IMR-90 (cell line): ENCODE measurements at regions not wholly inside any gene's neighbourhood (a gene's known extent, or its start where the extent isn't known, plus 50 kb on each side); places are given as distances from the start of the nearest gene placed in this dataset.

Experiments
- BHLHE40 ChIP-seq: fragments of 150-350 bp; IDR thresholded peaks from 2 replicates; pipeline ENCODE4 v1.6.1; 2016; ENCODE audit warnings: mild to moderate bottlenecking, low read depth, low read length
- CEBPB ChIP-seq: IDR thresholded peaks from 2 replicates; pipeline ENCODE4 v1.6.1; 2012; ENCODE audit warnings: low read depth, low read length, improper control_type of control experiment
- CTCF ChIP-seq: conservative IDR thresholded peaks from 2 replicates; pipeline ENCODE4 v1.5.1; 2012; ENCODE audit warnings: mild to moderate bottlenecking, low read depth, low read length, improper control_type of control experiment
- MAZ ChIP-seq: IDR thresholded peaks from 2 replicates; pipeline ENCODE4 v1.6.1; 2012; ENCODE audit warnings: low read depth, mild to moderate bottlenecking, low read length, improper control_type of control experiment, moderate library complexity, borderline replicate concordance
- POLR2A ChIP-seq: IDR thresholded peaks from 2 replicates; pipeline ENCODE4 v1.6.1; 2012; ENCODE audit warnings: mild to moderate bottlenecking, low read depth, low read length
- RAD21 ChIP-seq: IDR thresholded peaks from 2 replicates; pipeline ENCODE4 v1.6.1; 2012; ENCODE audit warnings: low read length, improper control_type of control experiment
- RCOR1 ChIP-seq: IDR thresholded peaks from 2 replicates; pipeline ENCODE4 v1.6.1; 2012; ENCODE audit warnings: mild to moderate bottlenecking, low read length, improper control_type of control experiment; ENCODE audit not compliant: insufficient replicate concordance
- RFX5 ChIP-seq: IDR thresholded peaks from 2 replicates; pipeline ENCODE4 v1.8.0; 2012; ENCODE audit warnings: low read depth, mild to moderate bottlenecking, low read length, moderate library complexity
- SMC3 ChIP-seq: fragments of 150-350 bp; IDR thresholded peaks from 2 replicates; pipeline ENCODE4 v1.6.1; 2016; ENCODE audit warnings: low read depth, mild to moderate bottlenecking, antibody characterized with exemption, low read length, moderate library complexity
- TF ChIP-seq, protein P1 (sequence below): fragments of 150-350 bp; IDR thresholded peaks from 2 replicates; pipeline ENCODE4 v1.6.1; 2017; ENCODE audit warnings: mild to moderate bottlenecking, antibody characterized with exemption, low read length, low read depth

DNA sequence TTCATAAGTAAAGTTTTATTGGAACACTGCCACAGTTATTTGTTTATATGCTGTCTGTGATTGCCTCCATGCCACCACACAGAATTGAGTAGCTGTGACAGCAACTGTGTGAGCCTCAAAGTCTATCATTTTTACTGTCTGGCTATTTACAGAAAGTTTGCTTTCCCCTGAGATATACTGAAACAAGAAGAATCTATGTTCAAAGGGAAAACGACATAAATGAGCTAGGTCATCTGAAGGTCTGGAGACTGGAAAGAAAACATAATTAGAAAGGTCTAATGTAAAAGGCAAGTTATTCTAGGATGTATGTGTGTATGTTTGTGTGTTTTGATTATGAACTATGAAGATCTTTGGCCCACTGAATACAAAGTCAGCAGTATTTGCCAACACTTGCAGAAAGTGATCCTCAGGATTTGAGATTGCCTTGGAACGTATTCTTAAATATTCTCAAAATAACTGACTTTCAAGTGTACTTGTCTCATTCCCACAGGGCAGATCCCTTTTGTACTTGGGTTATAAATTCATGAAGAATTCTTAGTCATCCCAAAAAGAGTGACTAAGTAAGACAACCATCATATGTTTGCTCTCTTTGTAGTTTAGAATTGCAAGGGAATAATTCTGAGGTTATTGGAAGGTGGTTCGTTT is 677.7 kb downstream of the DOK5 start:
- TF ChIP-seq RFX5: no peak
- TF ChIP-seq CTCF: no peak
- TF ChIP-seq POLR2A: no peak
- TF ChIP-seq CEBPB: no peak
- no peak for TF ChIP-seq RCOR1
- no peak for TF ChIP-seq RAD21
- TF ChIP-seq SMC3: no peak
- TF ChIP-seq, protein P1, sequence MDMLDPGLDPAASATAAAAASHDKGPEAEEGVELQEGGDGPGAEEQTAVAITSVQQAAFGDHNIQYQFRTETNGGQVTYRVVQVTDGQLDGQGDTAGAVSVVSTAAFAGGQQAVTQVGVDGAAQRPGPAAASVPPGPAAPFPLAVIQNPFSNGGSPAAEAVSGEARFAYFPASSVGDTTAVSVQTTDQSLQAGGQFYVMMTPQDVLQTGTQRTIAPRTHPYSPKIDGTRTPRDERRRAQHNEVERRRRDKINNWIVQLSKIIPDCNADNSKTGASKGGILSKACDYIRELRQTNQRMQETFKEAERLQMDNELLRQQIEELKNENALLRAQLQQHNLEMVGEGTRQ: no peak
- no peak for TF ChIP-seq MAZ
- TF ChIP-seq BHLHE40: no peak
